ENCODE measurements at regions not wholly inside any gene's neighbourhood (a gene's known extent, or its start where the extent isn't known, plus 50 kb on each side); places are given as distances from the start of the nearest gene placed in this dataset.
"Not testable (repeated sequence)": the region's sequence is repeated elsewhere in the genome, so short reads cannot be mapped to it uniquely, and the experiment has no call there.

DNA sequence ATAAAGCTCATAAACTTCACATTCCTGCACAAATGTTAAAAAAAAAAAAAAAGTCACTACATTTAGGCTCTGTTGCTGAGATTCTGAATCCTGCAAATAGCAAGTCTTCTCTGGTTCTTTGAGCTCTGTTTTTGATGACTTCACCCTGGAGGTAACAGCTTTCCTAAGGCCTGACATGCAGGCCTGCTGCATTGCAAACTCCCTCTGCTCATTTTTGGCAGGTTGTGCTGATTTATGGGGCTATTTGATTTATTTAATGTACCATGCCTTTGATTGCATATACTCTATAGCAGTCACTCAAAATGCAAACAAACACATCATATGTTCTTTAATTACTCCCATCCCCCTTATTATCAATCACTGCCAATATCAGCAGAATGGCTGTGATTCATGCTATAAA, 416.1 kb upstream of the IZUMO3 start:
- H3K27ac ChIP-seq: no peak overlapping the region

DNA sequence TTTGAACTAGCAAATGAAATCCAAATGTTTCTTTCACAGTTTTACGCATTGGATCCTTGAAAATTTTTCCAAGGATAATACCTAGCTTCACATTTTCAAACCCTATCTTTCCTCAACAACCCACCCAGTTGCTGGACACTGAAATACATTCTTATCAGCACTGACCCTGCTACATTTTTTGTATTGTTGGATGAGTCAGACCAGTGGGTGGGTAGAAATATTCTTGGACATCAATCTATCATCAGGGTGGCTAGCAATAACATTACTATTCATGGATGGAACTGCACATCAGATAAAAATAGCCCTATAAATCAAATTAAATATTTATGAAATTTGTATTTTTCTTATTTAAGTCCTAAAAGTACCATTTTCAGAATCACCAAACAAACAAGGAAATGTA, 407.4 kb upstream of the IZUMO3 start:
- no peaks in the 10 kb centered on the region for H3K27me3 ChIP-seq
- H3K4me3 ChIP-seq: no peak overlapping the region
- no peak for DNase-seq
- H3K36me3 ChIP-seq: no peaks in the 10 kb centered on the region
- H3K4me1 ChIP-seq: no peaks in the 10 kb centered on the region
- H3K9me3 ChIP-seq (replicated peaks): no peaks in the 10 kb centered on the region
- no peak overlapping the region for H3K27ac ChIP-seq

More for the DNA sequence above, 416.1 kb upstream of the IZUMO3 start:
- DNase-seq: no peak
- H3K4me3 ChIP-seq: no peak overlapping the region
- no peaks in the 10 kb centered on the region for H3K4me1 ChIP-seq
- H3K9me3 ChIP-seq (replicated peaks): no peaks in the 10 kb centered on the region
- no peaks in the 10 kb centered on the region for H3K36me3 ChIP-seq
- no peaks in the 10 kb centered on the region for H3K27me3 ChIP-seq

DNA sequence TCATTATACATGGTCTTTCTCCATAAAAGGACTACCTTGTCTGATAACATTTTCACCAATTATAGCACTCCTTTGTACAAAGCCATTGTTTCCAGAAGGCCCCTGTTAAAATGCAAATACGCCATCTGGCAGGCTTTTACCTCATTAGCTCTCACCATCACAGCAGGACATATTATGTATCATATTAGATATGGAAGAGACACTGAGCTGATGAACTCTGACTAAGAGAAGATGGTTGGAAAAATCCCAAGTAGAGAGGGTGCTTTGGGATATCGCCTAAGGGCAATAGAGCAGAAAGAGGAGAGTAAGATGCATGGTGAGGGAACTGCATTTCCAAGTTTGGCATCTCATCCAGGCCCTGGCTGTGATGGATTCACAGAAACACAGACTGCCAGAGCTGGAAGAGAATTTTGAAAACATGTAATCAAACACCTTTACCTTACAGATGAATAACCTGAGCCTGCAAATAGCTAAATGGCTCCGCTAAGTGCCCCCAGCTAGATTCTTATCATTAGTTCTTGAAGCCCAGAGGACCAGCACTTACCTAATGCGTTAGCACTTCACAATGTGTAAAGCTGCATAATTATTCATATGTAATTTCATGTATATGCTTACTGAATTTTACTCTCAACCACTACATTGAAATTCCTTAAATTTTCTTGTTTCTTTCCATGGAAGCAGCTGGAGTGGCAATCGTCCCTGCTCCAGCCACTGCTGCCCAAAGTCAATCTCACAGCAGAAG, 393.6 kb upstream of the IZUMO3 start:
- Histone ChIP-seq H3K4me1 (no peaks in the 10 kb centered on the region), H3K4me3 (no peak overlapping the region), H3K27ac (no peak overlapping the region), H3K9me3 (replicated peaks) (no peaks in the 10 kb centered on the region), H3K27me3 (no peaks in the 10 kb centered on the region), H3K36me3 (no peaks in the 10 kb centered on the region)
- DNase-seq: no peak

DNA sequence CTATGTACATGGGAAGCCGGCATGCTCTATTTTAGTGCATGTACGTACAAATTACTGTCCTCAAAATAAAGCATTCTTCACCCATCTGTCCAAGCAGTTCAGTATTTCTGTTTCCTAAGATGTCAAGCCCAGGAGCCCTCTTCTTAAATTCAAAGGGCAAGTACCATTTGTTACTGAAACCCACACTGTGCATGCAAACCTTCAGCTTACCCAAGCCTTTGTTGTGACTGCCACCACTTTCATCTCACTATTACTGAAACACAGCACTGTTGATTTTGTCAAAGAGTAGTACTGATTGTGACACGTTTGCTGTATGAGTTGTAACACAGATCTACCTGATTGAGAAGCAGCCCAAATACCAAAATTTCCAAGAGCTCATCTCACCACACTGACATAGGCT, 390.4 kb upstream of the IZUMO3 start:
- H3K9me3 ChIP-seq (replicated peaks): no peaks in the 10 kb centered on the region
- no peaks in the 10 kb centered on the region for H3K27me3 ChIP-seq
- no peak overlapping the region for H3K27ac ChIP-seq
- no peaks in the 10 kb centered on the region for H3K4me1 ChIP-seq
- no peak overlapping the region for H3K4me3 ChIP-seq
- DNase-seq: no peak
- H3K36me3 ChIP-seq: no peaks in the 10 kb centered on the region

DNA sequence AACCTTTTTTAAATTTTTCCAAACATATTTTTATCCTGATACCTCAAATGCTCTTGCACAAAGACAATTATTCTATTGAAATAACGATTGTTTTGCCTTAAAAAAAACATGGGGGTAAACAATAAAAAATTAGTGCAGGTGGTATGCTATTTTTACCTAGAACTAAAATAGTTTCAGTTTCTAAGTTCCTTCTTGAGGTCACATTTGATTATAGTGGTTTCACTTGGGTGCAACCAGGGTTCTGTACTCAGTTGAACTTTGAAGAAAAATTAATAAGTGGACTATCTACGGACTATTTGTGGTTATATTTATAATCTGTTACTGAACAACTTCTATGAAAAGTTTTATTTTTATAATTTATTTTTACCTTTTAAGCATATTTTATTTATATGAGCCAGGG, 387.1 kb upstream of the IZUMO3 start:
- Histone ChIP-seq H3K9me3 (replicated peaks) (no peaks in the 10 kb centered on the region), H3K27me3 (no peaks in the 10 kb centered on the region), H3K27ac (no peak overlapping the region), H3K4me1 (no peaks in the 10 kb centered on the region), H3K36me3 (no peaks in the 10 kb centered on the region), H3K4me3 (no peak overlapping the region)
- DNase-seq: no peak

DNA sequence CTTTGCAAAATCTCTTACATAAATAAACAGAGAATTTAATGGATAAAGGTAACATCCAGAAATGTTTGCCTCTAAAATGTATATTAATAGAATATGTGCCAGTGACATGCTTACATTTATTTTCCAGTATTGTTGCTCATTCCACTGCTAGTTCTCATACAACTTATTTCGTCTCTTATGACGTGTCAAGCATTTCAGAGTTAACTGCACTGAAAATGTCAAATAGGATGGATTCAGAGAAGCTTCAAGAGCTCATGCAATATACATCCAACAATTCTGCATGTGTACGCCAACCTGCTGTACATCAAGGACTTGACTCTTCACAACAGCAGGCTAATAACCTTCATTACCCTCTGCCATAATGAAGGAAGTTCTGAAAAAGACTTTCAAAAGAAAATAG, 386.2 kb upstream of the IZUMO3 start:
- H3K9me3 ChIP-seq (replicated peaks): no peaks in the 10 kb centered on the region

DNA sequence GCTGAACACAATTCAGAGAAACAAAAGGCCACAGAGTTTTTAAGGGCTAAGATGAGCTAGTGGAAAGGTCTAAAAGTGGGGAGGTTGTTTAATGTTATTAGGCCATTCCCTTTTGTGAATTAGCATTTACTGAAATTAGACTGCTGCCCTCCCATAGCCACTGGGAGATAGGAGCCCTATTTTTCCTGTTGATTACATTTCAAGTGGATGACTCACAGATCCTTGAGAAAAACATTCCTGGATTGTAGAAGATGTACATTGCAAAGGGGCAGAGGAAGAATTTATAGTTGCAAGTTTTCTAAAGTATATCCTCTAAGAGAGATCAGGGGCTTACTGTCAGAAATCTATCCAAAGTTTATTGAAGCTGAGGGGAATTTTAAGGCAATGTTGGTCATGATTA, 367.1 kb upstream of the IZUMO3 start:
- Histone ChIP-seq H3K4me1 (no peaks in the 10 kb centered on the region), H3K27me3 (no peaks in the 10 kb centered on the region), H3K4me3 (no peak overlapping the region), H3K36me3 (no peaks in the 10 kb centered on the region), H3K27ac (no peak overlapping the region), H3K9me3 (replicated peaks) (no peaks in the 10 kb centered on the region)
- DNase-seq: no peak

More for the DNA sequence above, 386.2 kb upstream of the IZUMO3 start:
- Histone ChIP-seq H3K27ac (no peak overlapping the region), H3K36me3 (no peaks in the 10 kb centered on the region), H3K27me3 (no peaks in the 10 kb centered on the region), H3K4me3 (no peak overlapping the region), H3K4me1 (no peaks in the 10 kb centered on the region)
- DNase-seq: no peak

DNA sequence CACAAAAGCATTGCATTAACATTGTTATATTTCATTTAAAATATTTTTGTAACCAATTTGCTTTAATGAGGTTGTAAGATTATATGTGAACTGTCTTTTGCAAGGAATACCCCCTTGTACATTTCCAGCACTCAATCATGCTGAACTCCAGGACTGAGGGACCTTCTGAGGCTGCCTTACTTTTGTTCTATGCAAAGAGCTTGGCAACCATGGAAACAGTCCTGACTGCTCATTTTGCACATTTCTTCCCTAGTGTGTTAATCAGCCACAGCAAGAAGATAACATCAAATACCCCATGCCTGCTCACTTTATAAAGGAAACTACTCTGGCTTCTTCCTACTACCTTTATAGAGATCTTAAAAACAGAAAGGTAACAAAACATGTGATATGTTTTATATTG, 355.6 kb upstream of the IZUMO3 start:
- Histone ChIP-seq H3K9me3 (replicated peaks) (no peaks in the 10 kb centered on the region), H3K36me3 (no peaks in the 10 kb centered on the region), H3K27me3 (no peaks in the 10 kb centered on the region), H3K4me3 (no peak overlapping the region), H3K27ac (no peak overlapping the region), H3K4me1 (no peaks in the 10 kb centered on the region)
- DNase-seq: no peak

DNA sequence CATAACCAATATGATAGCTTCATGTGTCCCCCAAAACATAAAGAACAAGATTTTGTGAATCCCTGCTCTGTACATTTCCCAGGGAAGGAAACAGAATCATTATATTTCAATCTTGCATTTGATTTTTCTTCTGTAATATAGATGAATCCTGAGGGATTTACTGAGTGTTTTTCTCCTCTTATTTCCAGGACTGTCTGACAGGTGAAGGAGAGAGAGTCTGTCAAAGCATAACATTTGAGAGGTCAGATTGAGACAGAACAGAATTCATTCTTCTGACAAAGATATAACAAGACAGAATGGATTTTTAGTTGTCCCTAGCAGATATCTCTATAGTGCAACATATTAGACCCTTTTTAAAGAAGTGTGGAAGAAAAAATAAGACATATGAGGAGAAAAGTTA, 354.5 kb upstream of the IZUMO3 start:
- no peak for DNase-seq
- H3K36me3 ChIP-seq: no peaks in the 10 kb centered on the region
- H3K4me1 ChIP-seq: no peaks in the 10 kb centered on the region
- no peaks in the 10 kb centered on the region for H3K27me3 ChIP-seq
- H3K4me3 ChIP-seq: no peak overlapping the region
- no peaks in the 10 kb centered on the region for H3K9me3 ChIP-seq (replicated peaks)
- H3K27ac ChIP-seq: no peak overlapping the region

DNA sequence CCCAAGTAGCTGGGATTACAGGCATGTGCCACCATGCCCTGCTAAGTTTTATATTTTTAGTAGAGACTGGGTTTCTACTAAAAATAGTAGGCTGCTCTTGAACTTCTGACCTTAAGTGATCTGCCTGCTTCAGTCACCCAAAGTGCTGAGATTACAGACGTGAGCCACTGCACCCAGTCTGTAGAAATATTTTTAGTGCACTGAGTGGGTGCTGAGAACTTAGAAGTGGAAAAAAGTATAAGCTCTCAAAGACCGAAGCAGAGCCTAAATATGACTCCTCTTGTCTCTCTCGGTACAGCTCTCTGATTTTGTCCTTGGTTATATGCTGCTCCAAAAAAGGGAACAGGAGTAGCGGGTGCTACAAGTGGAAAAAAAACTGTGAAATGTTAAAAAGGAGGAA, 353.8 kb upstream of the IZUMO3 start:
- Histone ChIP-seq H3K4me3 (no peak overlapping the region), H3K4me1 (no peaks in the 10 kb centered on the region), H3K27me3 (no peaks in the 10 kb centered on the region), H3K9me3 (replicated peaks) (no peaks in the 10 kb centered on the region), H3K27ac (no peak overlapping the region), H3K36me3 (no peaks in the 10 kb centered on the region)
- no peak for DNase-seq

DNA sequence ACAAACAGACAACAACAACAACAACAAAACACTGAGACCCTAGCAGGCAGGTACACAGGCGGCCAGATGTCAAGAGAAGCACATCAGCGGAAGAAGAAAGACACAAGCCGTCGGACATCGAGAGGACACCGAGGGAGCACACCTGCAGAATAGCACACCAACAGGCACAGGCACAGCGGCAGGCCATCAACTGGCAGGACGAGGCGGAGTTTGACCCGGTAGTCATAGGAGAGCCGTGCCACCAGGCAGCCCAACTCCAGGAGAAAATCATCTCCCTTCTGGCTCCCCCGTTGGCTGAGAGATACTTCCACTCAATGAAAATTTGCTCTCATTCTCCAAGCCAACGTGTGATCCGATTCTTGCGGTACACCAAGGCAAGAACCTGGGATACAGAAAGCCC, 352.1 kb upstream of the IZUMO3 start:
- H3K4me3 ChIP-seq: no peak overlapping the region
- no peaks in the 10 kb centered on the region for H3K4me1 ChIP-seq

DNA sequence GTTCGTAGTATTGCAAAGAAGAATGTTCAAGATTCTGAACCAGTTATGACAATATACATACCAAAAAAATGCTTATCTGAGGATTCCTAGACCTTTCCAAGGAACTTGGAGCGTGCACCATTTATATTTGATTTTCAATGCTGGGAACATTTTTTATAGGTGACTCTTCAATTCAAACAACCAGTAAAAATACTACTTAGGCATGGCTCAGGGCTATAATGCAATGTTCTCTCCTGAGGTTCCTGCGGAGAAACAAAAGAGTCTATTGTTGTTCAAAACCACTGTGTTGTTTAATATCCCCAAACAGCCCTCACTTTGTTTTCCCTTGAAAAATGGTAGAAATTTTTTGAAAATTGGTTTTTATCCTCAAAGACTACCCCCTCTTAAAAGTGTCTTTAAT, 335.7 kb upstream of the IZUMO3 start:
- no peak overlapping the region for H3K27ac ChIP-seq
- DNase-seq: peak in 1 of 2 experiments; percentile 3
- no peaks in the 10 kb centered on the region for H3K36me3 ChIP-seq
- H3K4me3 ChIP-seq: no peak overlapping the region
- no peaks in the 10 kb centered on the region for H3K4me1 ChIP-seq
- H3K27me3 ChIP-seq: no peaks in the 10 kb centered on the region
- H3K9me3 ChIP-seq (replicated peaks): no peaks in the 10 kb centered on the region

More for the DNA sequence above, 352.1 kb upstream of the IZUMO3 start:
- H3K27me3 ChIP-seq: no peaks in the 10 kb centered on the region
- H3K36me3 ChIP-seq: no peaks in the 10 kb centered on the region
- H3K27ac ChIP-seq: no peak overlapping the region
- no peak for DNase-seq
- no peaks in the 10 kb centered on the region for H3K9me3 ChIP-seq (replicated peaks)

DNA sequence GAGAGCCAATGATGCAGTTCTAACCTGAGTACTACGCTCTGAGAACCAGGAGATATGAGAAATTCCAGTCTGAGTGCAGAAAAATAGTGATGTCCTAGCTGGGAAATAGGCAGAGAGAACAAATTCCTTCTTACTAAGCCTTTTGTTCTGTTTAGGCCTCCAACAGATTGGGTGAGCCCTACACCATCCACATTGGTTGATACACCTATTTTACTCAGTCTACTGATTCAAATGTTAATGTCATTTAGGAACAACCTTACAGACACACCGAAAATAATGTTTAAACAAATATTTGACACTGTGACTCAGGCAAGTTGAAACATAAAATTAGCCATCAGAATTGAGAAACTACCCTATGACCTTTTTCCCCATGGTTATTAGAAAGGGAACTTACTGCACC, 333.9 kb upstream of the IZUMO3 start:
- Histone ChIP-seq H3K4me1 (no peaks in the 10 kb centered on the region), H3K9me3 (replicated peaks) (no peaks in the 10 kb centered on the region), H3K36me3 (no peaks in the 10 kb centered on the region), H3K27me3 (no peaks in the 10 kb centered on the region), H3K27ac (no peak overlapping the region), H3K4me3 (no peak overlapping the region)
- DNase-seq: no peak

DNA sequence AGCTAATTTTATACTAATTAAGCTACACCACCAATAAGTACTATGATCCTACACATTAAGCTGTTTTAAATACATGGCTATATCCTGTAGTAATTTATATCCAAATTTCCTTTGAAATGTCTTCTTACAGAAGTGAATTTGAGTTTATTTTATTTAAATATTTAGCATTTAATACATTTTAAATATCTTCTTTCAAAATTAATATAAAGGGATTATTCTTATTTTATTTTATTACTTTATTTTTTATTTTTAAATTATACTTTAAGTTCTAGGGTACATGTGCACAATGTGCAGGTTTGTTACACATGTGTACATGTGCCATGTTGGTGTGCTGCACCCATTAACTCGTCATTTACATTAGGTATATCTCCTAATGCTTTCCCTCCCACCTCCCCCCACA, 310.9 kb upstream of the IZUMO3 start:
- not testable (repeated sequence) for DNase-seq

DNA sequence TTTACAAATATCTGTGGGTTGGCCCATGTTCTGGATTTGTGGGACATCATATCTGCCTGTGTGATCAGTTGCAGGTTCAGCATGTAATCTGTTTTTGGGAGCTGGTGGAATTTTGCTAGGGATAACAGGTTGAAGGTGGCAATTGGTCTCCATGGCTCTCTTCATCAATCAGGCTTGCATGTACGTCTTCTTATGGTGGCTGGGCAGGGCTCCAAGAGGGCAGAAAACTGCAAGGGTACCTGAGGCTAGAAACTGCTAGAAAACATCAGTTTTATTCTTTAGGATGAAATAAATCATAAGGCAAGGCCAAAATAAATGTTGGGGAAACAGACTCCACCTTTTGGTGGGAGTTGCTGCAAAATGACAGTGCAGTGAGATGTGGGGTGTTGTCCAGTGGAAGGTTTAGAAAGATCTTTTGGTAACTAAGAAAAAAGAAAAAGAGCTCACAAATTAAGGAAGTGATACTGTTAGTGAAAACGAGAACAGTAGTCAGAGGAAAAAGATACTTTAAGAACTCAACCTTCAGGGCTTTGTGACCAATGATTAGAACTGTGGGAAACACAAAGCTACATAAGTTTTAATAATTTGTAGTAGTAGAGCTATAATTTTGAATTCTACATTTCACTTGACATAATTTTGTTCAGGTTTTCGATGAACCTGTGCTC, 300.7 kb upstream of the IZUMO3 start:
- no peak for DNase-seq
- Histone ChIP-seq H3K27me3 (no peaks in the 10 kb centered on the region), H3K36me3 (no peaks in the 10 kb centered on the region)

More for the DNA sequence above, 310.9 kb upstream of the IZUMO3 start:
- H3K4me3 ChIP-seq; H3K4me1 ChIP-seq; H3K27ac ChIP-seq; H3K9me3 ChIP-seq (replicated peaks); H3K36me3 ChIP-seq; H3K27me3 ChIP-seq: not testable (repeated sequence)

DNA sequence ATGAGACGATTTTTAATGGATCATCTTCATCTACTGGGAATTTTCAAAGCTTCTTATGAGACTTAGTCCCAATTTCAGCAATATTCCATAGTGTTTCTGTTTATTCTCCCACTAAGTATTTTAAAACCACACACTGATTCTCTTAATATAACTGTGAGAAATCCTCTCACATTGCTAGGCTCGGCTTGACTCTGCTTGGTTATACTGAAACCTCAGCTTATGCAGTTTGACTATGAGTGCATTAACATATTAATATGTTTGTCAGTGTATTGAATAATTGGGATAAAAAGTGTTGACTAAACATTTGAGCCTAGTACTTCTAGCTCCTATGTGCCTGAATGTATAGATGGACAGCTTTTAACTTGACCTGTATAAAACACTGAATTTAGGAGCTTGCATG, 298.5 kb upstream of the IZUMO3 start:
- Histone ChIP-seq H3K27me3 (no peaks in the 10 kb centered on the region), H3K27ac (no peak overlapping the region), H3K36me3 (no peaks in the 10 kb centered on the region), H3K4me3 (no peak overlapping the region), H3K9me3 (replicated peaks) (no peaks in the 10 kb centered on the region), H3K4me1 (no peaks in the 10 kb centered on the region)
- no peak for DNase-seq

More for the DNA sequence above, 300.7 kb upstream of the IZUMO3 start:
- H3K27ac ChIP-seq: no peak overlapping the region
- H3K9me3 ChIP-seq (replicated peaks): no peaks in the 10 kb centered on the region
- no peaks in the 10 kb centered on the region for H3K4me1 ChIP-seq
- H3K4me3 ChIP-seq: no peak overlapping the region

Measured in SJCRH30 (cell line).